ENCODE measurements at regions not wholly inside any gene's neighbourhood (a gene's known extent, or its start where the extent isn't known, plus 50 kb on each side); places are given as distances from the start of the nearest gene placed in this dataset.
"Not testable (repeated sequence)": the region's sequence is repeated elsewhere in the genome, so short reads cannot be mapped to it uniquely, and the experiment has no call there.

DNA sequence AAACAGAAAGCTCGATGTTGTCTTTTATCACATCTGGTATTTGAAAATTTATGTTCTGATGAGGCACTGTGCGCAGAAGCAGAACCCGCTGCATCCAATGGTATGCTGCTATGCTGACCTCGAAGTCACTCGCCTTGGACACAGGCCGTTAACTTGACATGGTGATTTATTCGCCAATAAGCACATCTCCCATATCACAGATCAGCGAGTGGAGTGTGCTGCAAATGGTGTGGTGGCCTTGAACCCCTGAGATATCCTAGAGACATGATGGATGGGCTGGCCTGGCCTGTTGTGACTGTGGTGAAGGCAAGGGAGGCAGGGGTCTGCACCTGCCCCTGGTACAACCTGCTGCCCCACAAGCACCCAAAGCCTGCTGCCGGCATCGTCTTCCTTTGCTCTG, 175.4 kb upstream of the FRG1 start:
- no peak for DNase-seq

DNA sequence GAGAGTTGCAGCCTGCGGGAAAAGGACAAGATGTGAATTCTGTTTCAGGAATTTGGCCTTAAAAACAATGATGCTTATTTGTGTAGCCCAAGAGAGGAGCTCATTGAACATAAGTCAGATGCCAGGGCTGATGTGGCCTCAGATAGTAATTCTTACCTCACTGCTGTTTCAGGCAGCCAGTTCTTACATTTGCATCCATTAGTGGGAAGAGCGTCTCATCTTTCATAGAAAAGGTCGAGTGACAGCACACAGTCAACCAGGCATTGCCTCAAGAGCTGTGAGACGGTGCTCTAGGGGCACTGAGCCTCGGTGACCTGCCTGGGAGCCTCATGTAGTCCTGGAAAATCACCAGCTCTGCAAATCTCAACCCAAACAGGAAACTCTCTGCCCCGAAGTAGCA, 174.9 kb upstream of the FRG1 start:
- DNase-seq = no peak

DNA sequence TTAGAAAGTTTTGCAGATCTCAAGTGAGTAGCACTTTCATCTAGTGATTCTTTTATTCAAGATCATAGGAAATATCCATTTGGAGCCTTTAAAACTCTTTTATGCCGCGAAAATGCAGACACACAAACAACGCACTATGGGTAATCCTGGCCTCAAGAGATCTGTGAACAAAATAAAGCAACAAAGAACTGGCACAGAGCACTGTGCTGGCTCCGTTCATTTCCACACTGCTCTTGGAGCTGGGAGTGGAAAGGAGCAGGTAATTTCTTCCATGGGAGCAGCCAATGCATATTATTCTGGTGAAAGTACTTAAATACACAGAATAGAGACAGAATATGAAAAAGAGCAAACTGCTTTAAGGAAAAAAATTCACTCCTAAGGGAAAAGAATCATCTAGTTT, 172.7 kb upstream of the FRG1 start:
- DNase-seq = peak; percentile 59 to 84 (median 80)

DNA sequence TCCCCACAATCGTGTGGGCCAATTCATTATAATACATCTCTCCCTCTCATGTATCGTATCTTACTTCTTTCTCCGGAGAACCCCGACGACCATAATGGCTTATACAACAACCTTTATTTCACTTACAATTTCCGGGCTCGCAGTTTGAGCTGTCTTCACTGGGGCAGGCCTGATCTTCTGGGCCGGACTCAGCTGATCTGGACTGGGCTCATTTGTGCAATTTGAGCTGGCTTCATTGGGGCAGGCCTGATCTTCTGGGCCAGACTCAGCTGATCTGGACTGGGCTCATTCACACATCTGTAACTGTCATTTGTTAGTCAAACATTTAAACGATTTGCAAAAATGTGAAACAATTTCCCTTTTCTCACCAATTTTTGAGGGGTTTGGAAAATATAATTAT, 171.5 kb upstream of the FRG1 start:
- DNase-seq = no peak

DNA sequence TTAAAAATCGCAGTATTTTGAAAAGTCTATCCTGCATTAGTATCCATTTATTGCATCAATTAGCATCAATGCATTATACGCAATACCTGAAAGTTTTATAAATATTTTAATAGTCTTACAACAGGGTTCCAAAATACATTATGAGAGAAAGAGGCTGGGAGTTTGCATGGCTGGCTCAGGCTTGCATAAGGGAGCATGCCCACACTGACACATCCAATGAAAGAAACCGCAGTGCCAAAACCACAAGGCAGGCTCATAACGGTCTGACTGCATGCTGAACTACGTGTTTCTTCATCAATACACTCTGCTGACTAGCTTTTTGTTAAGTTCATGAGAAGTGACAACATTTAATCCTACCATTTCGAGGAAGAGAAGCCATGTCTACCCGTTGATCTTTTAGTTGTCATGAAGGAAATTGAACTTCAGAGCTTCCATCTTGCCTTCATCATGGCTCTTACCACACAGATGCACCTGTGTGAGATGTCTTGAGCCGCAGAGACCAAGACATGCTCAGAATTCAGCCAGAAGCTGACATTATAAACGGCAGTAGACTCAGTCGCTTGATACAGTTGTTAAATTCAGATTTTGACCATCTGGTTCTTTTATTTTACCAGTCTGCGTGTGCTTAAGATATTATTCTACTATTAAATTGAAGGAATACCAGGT, 168.8 kb upstream of the FRG1 start:
- DNase-seq = no peak

DNA sequence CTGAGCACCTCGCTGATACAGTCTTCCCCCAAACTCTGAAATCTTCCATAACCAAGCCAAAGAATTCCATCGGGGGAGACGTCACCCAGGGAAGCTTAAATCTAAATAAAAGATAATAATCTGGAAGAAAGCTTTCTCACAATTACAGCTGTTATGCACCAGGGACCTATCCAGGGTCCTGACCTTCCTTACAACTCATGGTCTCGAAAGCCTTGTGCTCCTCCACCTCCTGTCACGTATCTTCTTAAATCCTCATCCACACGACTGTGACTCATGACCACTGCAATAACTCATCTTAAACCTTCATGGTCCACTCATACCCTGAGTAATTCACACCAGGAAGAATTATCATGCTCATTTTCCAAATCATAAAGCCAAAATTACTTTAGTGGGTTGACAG, 166.8 kb upstream of the FRG1 start:
- peak in 2 of 3 donors; percentile 26 to 76 for DNase-seq

DNA sequence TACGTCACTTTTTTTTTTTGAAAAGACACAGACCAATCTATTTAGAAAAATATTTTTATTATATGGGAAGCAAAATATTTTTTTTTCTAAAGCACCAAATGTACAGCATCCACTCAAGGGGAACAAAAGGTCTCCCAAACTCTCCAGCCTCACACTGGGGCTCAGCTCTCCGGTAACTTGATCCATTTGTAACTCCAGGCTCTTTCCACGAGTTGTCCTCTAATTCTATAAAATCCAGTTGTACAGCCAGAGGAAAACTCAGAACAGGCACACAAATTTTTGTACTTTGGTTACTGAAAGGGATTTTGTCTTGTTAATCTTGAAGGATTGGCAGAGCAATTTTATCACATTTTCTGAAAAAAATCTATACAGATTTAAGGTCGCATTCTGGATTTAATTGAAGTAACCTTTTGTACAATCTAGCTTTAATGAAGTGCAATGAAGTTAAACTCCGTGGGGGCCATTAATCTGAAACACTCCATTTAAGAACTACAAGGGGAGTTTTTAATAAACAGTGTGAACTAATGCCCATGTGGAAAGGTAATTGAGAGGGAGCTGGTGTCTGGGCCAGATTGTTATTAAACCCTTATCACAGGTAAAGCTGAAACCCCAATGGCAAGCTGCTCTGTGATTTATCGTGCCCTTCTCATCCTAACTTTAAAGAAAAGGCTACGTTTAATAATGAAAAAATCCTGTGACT, 161.2 kb upstream of the FRG1 start:
- no peak for DNase-seq

DNA sequence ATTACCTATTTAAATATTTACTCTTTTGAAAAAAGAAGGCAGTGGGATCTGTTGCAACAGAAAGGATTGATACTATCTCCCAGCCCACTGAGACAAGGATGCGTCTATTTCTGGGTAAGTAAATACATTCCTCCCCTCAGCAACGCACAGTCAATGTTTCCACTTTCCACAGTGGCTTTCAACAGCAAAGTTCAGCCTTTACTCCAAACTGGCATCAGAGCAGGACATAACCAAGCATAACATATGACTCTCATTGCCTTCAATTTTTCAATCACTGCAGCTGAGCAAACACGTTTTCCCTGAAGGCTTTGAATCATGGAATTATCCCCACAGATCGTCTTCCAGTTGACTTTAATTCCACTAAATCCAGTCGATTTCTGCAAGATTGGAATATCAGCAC, 160.3 kb upstream of the FRG1 start:
- peak in 2 of 3 donors; percentile 46 to 61 for DNase-seq

DNA sequence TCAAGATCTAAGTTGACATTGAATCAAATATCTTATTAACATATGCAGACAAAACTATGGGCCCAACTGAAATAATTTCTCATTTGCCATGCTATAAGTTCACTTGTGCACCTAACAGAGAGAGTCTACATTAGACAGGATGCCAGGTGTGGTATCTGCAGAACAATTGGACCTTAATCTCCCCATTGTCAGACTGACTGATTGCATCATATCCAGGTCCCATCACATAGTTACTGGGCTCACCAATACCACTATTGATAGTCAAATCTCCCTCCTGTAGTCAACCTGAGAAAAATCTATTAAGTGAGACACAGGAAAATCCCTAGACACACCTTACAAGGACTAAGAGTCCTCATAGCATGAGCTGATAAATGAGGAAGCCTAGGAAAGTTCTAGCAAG, 156.0 kb upstream of the FRG1 start:
- no peak for DNase-seq

DNA sequence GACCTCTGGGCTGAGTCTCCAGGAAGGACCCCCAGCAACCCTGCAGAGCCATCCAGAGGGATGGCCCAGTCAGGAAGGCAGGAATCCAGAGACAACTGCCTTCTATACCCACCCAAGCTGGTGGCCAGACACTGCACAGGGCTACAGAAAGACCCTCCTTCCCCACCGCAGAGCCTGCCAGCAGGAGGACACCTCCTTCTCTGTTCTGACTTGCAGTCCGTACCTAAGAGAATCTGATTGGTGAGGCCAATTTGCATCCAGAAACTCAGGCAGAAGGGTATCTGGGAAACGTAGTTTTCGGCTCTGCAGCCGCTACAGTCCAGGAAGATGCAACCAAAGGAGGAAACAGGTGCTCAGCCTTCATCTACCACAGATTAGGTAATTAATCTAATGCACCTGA, 155.4 kb upstream of the FRG1 start:
- DNase-seq = no peak

DNA sequence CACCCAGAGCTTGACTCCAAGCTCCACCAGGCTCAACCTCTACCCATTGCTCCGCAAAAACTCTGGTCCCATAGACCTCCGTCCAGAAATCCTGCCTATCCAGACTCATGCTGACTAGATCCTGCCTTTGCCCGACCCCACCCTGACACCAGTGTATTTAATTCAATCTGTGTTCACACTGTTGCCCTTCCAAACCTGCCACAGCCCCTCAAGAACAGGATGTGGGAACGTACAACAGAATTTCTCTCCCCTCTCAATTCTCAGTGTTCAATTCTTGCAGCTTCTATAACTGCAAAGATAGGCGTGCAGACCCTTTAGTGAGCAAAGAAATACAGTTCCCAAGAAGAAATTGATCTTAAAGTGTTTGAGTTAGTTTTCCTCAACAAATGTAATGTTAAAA, 154.2 kb upstream of the FRG1 start:
- no peak for DNase-seq

DNA sequence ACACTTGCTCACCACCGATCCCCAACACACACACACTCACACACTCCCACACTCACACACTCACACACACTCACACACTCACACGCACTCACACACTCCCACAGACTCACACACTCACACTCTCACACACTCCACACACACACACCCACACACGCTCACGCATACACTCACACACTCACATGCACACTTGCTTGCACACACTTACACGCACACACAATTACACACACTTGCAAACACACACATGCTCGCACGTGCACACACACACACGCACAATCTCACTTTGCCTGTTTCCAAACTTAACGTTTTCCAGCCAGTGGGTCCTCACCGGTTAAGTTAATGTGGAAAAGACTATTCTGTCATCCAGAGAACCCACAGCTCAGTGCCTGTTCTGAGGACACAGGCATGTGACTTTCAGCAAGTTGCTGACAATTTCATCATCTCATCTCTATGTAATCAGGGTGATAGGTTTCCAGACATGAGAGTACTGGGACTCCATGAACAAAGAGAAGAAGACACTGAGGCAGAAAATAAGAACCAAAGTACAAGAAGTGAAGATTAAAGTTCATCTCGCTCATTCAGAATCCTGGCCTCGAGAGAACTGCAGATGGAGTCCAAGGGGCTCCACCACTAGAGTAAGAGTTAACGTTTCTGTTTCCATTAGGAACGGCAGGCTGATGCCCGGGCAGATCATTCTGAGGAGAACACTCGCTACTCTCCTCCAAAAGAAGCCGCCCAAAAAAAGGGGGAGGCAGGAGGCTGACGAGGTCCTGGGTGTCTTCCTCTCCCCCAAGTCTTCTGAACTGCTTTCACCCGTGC, 153.2 kb upstream of the FRG1 start:
- DNase-seq = no peak

DNA sequence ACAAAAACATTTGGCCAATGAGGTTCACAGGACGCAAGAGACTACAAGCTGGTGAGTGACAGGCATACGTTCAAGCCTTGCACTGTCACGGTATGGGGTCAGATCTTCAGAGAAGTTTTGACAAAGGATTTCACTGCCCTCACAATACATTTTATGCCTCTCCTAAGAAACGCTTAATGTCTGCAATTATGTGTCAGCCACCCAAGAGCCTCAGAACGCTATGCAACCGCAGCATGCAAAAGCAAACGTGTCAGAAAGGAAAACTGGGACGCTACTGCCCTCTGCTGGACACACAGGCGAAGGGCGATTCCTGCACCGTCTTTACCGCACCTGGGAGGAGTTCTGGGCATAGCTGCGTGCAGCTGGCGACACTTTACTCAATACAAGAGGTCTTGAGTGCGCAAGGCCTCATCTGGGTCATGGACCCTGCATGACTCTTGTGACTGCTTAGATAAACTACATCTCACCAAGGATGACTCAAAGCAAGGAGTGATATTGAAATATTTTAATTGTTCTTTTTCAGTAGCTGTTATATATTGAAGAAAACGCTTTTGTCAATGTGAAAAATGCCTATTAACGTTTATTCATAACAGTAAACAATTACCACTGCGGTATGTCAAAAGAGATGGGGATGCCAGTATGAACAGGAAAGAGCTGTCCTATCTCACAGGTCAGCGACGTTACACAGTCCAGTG, 147.6 kb upstream of the FRG1 start:
- DNase-seq = peak; percentile 73 to 86 (median 84)

DNA sequence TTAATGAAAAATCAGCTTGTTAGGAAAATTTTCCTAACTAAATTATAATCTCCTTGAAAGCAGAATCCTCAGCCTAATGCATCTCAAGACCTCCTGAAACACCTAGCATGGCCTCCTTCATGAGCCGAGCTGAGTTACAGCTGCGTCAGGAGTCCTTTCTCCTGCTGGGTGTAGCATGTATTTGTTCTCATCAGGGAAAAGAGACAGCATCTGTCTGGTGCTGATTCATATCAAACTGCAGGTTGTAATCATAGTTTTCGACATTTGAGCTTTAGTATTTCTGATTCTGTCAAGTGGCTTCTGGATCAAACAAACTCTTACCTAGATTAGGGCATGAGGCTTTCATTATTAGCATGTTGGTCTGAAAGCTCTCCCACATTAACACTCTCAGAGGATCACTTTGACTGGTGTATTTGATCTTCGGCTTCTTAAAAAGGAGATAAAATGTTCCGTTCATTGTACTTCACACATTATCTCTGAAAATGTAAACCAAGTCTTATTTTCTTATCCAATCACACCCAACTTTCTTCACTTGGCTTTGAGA, 140.1 kb upstream of the FRG1 start:
- no peak for DNase-seq

DNA sequence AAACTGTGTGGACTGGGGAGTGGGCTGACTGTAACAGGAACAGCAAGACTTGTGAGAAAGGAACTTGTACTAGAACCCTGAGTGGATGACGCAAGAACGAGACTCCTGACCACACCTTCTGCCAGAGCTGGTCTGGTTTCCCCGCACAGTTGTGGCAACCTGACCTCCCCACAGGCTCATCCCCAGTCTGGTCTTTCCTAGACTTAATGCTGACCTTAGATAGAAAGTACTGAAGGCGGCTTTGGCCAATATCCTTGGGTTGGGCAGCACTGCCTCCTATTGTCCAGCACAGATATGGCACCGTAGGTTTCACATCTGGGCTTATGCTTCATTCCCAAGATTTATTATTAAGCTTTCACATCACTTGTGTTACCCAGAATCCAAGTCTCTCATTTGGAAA, 137.8 kb upstream of the FRG1 start:
- DNase-seq = no peak

DNA sequence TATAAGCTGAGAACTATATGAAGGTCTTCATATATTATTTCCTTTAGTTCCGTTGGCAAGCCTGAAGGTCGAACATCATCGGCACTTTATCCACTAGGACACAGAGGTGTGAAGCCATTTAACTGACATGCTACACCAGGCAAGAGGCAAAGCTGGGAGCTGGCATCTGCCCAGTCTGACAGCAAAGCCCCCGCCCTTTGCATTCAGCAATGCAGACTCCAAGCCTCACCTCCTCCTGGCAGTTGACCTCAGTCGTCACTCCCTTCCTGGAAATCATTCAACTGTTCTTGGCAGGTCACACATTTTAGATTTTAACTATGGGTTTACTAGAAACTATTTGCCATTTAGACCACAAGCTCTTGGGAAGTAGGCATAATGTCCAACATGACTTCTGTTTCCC, 135.8 kb upstream of the FRG1 start:
- DNase-seq = peak in 1 of 3 donors; percentile 16

DNA sequence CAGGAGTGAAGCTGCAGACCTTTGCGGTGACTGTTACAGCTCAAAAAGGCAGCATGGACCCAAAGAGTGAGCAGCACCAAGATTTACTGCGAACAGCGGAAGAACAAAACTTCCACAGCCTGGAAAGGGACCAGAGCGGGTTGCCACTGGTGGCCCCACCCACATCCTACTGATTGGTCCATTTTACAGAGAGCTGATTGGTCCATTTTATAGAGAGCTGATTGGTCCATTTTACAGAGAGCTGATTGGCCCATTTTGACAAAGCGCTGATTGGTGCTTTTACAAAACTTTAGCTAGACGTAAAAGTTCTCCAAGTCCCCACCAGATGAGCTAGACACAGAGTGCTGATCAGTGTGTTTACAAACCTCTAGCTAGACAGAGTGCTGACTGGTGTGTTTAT, 134.2 kb upstream of the FRG1 start:
- no peak for DNase-seq

DNA sequence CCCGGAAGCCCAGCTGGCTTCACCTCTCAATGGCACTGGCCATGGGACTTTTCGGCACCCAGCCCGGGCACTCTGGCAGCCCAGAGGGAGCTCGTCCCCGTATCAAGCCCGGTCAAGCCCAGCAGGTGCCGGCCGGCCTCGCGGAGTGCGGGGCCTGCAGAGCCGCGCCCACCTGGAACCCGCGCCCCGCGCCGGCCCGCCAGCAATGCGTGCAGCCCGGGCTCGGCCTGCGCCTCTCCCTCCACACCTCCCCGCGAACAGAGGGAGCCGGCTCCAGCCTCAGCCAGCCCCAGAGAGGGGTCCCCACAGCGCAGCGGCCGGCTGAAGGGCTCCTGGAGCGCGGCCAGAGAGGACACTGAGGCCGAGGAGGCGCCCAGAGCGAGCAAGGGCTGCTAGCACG, 133.6 kb upstream of the FRG1 start:
- DNase-seq = no peak

DNA sequence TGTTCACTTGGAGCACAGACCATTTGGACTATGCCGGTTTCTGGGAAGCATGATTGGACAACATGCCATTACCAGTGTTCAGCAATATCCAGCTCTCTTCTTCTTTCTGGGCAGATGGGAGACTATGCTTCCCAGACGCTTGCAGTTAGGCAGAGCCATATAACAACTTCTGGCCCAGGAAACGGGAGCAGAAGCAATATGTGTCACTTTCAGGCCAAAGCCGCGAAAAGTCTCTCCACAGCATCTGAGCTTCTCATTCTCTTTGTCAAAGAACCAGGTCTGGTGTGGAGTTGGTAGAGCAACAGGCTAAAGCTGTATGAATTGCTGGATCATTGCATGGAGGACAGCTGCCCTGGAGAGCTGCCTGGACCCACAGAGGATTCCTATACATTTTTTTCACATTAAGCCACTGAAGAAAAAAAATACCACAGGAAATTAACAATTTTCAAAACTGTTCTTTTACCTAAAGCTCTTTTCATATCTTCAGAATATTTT, 131.4 kb upstream of the FRG1 start:
- peak in 1 of 3 donors; percentile 16 for DNase-seq

DNA sequence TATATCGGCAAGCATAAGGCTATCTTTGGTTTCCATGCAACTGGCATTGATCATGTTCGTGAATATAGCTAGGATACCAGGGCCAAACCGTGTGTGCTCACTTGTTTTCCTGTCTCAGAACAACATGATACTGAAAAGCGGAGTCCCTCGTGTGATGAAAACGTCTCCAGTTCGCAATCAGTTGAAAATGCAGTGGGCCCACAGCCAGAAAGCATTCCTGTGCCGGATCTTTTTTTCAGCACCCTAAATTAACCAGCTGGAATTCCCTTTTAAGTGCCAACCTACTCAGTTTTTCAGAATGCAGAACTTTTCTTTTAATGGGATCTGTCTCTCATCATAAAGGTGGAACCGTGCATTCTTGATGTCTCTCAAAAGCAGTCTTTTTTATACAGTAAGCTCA, 130.8 kb upstream of the FRG1 start:
- no peak for DNase-seq

DNA sequence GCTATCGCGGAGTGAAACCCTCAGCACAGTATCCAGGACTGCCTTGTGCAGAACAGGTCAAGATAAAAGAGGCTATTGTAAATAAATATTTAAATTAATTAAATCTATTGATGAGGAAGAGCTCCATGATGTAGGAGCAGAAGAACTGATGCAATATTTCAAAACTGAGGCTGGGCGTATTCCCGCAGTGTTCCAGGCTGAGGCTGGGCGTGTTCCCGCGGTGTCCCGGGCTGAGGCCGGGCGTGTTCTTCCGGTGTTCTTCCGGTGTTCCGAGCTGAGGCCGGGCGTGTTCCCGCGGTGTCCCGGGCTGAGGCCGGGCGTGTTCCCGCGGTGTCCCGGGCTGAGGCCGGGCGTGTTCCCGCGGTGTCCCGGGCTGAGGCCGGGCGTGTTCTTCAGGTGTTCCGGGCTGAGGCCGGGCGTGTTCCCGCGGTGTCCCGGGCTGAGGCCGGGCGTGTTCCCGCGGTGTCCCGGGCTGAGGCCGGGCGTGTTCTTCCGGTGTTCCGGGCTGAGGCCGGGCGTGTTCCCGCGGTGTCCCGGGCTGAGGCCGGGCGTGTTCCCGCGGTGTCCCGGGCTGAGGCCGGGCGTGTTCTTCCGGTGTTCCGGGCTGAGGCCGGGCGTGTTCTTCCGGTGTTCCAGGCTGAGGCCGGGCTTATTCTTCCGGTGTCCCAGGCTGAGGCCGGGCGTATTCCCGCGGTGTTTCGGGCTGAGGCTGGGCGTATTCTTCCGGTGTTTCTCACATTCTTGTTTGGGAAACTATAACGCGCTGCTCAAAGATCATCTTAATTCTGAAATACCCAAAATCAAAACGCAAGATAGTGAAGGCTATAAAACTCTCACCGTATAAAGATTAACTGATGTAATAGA, 130.1 kb upstream of the FRG1 start:
- DNase-seq = not testable (repeated sequence)
